Osteocyte (in vitro differentiated cells): ENCODE measurements at regions not wholly inside any gene's neighbourhood (a gene's known extent, or its start where the extent isn't known, plus 50 kb on each side); places are given as distances from the start of the nearest gene placed in this dataset.

ENCODE experiments used
- DNase-seq: peaks from one replicate; pipeline ENCODE4 v3.0.0; 2021; ENCODE audit warnings: mixed read lengths; ENCODE audit not compliant: unreplicated experiment; ENCODE audit errors: extremely low spot score
- H3K27ac Mint-ChIP-seq: one replicate; pipeline ENCODE4 v1.8.0; 2021; ENCODE audit warnings: mild to moderate bottlenecking, mixed read lengths; ENCODE audit not compliant: unreplicated experiment
- H3K27me3 Mint-ChIP-seq: one replicate; pipeline ENCODE4 v1.8.0; 2021; ENCODE audit warnings: mixed read lengths; ENCODE audit not compliant: unreplicated experiment
- H3K36me3 Mint-ChIP-seq: one replicate; pipeline ENCODE4 v1.8.0; 2021; ENCODE audit warnings: mixed read lengths; ENCODE audit not compliant: unreplicated experiment
- H3K4me1 Mint-ChIP-seq: one replicate; pipeline ENCODE4 v1.8.0; 2021; ENCODE audit warnings: mixed read lengths; ENCODE audit not compliant: unreplicated experiment
- H3K4me3 Mint-ChIP-seq: one replicate; pipeline ENCODE4 v1.8.0; 2021; ENCODE audit warnings: mild to moderate bottlenecking, moderate library complexity, mixed read lengths; ENCODE audit not compliant: unreplicated experiment
- H3K9me3 Mint-ChIP-seq: one replicate; pipeline ENCODE4 v1.8.0; 2021; ENCODE audit warnings: mixed read lengths; ENCODE audit not compliant: unreplicated experiment
- TF ChIP-seq, protein P1 (sequence below): fragments of 200-600 bp; sonication (generic); IDR thresholded peaks from 2 replicates; pipeline ENCODE4 v1.5.0; 2021; ENCODE audit warnings: antibody characterized with exemption, mild to moderate bottlenecking, moderate library complexity

- TF ChIP-seq, protein P1, sequence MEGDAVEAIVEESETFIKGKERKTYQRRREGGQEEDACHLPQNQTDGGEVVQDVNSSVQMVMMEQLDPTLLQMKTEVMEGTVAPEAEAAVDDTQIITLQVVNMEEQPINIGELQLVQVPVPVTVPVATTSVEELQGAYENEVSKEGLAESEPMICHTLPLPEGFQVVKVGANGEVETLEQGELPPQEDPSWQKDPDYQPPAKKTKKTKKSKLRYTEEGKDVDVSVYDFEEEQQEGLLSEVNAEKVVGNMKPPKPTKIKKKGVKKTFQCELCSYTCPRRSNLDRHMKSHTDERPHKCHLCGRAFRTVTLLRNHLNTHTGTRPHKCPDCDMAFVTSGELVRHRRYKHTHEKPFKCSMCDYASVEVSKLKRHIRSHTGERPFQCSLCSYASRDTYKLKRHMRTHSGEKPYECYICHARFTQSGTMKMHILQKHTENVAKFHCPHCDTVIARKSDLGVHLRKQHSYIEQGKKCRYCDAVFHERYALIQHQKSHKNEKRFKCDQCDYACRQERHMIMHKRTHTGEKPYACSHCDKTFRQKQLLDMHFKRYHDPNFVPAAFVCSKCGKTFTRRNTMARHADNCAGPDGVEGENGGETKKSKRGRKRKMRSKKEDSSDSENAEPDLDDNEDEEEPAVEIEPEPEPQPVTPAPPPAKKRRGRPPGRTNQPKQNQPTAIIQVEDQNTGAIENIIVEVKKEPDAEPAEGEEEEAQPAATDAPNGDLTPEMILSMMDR, result no peak
- Mint-ChIP-seq H3K27me3 (no peaks in the 10 kb centered on the region), H3K36me3 (no peaks in the 10 kb centered on the region), H3K4me1 (peaks cover 23% of the 10 kb centered on the region), H3K4me3 (no peak overlapping the region), H3K27ac (no peak overlapping the region), H3K9me3 (no peaks in the 10 kb centered on the region)
- peak; percentile 80 for DNase-seq
Measured at GRCh38 chr10:124324856-124325632, 93.7 kb downstream of the OAT start.

- Mint-ChIP-seq H3K4me1 (peaks cover 29% of the 10 kb centered on the region), H3K36me3 (no peaks in the 10 kb centered on the region), H3K4me3 (no peak overlapping the region), H3K27ac (no peak overlapping the region), H3K9me3 (no peaks in the 10 kb centered on the region), H3K27me3 (no peaks in the 10 kb centered on the region)
- TF ChIP-seq, protein P1, result no peak
- DNase-seq, result peak; percentile 63
Measured at GRCh38 chr10:124324451-124324850, 94.3 kb downstream of the OAT start.

DNA sequence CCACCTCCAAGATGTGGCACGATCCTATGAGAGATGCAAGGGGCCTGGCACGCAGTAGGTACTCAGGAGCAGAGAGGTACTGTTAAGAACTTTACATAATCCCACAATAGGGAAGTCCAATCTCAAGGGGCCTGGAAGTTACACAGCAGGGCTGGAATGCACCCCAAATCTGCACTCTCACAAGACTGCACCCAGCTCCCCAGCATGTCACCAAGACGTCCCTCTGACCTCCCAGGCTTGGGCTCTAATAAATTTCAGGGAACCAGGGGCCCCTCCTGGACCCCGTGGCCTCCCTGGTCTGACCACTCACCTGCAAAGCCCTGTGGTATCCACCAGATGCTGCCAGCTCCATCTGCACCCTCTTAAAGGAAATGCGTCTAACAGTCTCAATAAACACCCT lies 94.9 kb downstream of the OAT start:
- Mint-ChIP-seq H3K27me3 (no peaks in the 10 kb centered on the region), H3K4me3 (no peak overlapping the region), H3K27ac (no peak overlapping the region), H3K36me3 (no peaks in the 10 kb centered on the region), H3K4me1 (peaks cover 32% of the 10 kb centered on the region), H3K9me3 (no peaks in the 10 kb centered on the region)
- TF ChIP-seq, protein P1, result no peak
- peak; percentile 66 for DNase-seq

DNA sequence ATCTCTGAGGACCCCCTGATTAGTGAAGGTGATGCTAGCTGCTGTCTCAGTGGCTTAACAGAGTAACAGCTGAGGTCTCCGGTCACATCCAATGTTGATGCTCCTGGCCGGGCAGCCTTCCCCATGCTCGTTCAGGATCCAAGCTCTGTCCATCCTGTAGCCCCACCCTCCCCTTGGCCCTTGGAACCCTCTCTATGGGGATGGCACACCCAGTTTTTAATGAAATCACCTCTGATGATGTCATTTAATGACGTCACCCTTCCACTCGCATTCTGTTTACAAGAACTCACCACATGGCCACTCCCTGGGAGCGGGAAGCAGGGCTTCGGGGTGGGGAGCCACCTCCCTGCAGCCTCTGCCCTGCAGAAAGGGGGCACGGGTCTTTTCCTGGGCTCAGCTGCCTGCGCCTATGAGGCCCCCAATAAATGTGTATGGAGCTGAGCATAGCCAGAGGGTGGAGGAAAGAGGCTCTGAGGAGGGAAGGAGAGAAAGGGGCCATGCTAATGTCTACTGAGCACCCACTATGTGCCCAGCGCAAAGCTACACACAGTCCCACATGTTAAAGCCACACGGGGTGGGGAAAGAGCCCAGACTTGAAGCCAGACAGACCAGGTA lies 95.5 kb downstream of the OAT start:
- Mint-ChIP-seq H3K27ac (no peak overlapping the region), H3K27me3 (no peaks in the 10 kb centered on the region), H3K4me3 (no peak overlapping the region), H3K9me3 (no peaks in the 10 kb centered on the region), H3K36me3 (no peaks in the 10 kb centered on the region), H3K4me1 (peaks cover 32% of the 10 kb centered on the region)
- peak; percentile 69 for DNase-seq
- TF ChIP-seq, protein P1, result no peak

DNA sequence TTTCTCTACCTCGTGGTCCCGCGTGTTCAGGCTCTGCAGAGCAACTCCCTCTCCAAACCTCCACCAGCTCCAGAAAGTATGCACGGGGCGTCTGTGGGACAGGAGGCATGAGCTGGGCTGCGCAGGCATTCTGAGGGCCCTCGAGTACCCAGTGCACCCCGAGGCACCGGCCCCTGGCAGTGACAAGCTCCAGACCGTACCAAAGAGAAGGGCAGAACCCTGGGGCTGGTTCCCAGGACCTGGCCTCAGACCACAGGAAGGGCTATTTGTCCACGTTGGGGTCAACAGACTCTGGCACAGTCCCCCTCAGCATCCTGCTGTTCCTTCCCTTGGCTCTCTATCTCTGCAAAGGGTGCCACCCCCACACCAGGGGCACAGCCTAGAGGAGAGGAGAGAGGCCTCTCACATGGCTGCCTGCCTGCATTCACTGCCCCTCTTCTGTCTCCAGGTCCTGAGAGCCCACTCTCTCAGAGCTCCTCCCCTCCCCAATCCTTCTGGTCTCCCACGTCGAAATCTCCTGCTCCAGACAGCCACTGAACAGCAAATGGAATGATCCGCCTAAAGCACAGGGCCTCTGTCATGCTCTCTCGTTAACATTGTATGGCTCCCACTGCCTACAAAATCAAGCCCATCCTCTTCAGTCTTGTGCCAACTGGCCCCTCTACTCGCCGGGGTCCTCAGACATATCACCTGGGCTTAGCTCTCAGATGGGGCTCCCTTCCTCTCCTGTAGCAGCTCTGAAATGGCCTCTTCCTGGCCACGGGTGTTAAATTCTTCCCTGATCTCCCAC lies 96.3 kb downstream of the OAT start:
- TF ChIP-seq, protein P1, result no peak
- Mint-ChIP-seq H3K4me3 (no peak overlapping the region), H3K4me1 (peaks cover 32% of the 10 kb centered on the region), H3K27me3 (no peaks in the 10 kb centered on the region), H3K9me3 (no peaks in the 10 kb centered on the region), H3K36me3 (no peaks in the 10 kb centered on the region), H3K27ac (no peak overlapping the region)
- DNase-seq, result peak; percentile 68
